ENCODE measurements at regions not wholly inside any gene's neighbourhood (a gene's known extent, or its start where the extent isn't known, plus 50 kb on each side); places are given as distances from the start of the nearest gene placed in this dataset.

- DNase-seq (no peak), ATAC-seq (no peak), FAIRE-seq (no peak)
- H3K4me3 ChIP-seq: no peak overlapping the region
- 73 to 82% methylated on average over 5 of the region's 5 CpGs for WGBS, 2 donors
- intact Hi-C loops (cut with DNase I): no loop called here
- no peaks in the 10 kb centered on the region for H3K36me3 ChIP-seq
- H3K27ac ChIP-seq: no peak overlapping the region
- no peak for TF ChIP-seq CTCF (IDR thresholded peaks at IDR 0.05)
- peaks cover 0 to 3% (median 0%) of the 10 kb centered on the region in 4 donors for H3K27me3 ChIP-seq
- no peaks in the 10 kb centered on the region for H3K9me3 ChIP-seq
- H3K4me1 ChIP-seq: no peaks in the 10 kb centered on the region
These were observed 250.3 kb upstream of the SOX2 start for GRCh38 chr3:181461381-181461780.

GRCh38 chr3:181459516-181459915, 252.2 kb upstream of the SOX2 start:
- H3K27me3 ChIP-seq: peaks cover 0 to 3% (median 0%) of the 10 kb centered on the region in 4 donors
- WGBS, 2 donors: 83 to 85% methylated on average over 2 of the region's 2 CpGs
- H3K4me3 ChIP-seq: no peak overlapping the region
- intact Hi-C loops (cut with DNase I): no loop called here
- TF ChIP-seq CTCF (IDR thresholded peaks at IDR 0.05): no peak
- H3K27ac ChIP-seq: no peak overlapping the region
- H3K9me3 ChIP-seq: no peaks in the 10 kb centered on the region
- DNase-seq: no peak
- FAIRE-seq: no peak
- H3K36me3 ChIP-seq: no peaks in the 10 kb centered on the region
- no peak for ATAC-seq
- no peaks in the 10 kb centered on the region for H3K4me1 ChIP-seq

GRCh38 chr3:181458857-181459256, 252.9 kb upstream of the SOX2 start:
- no peak for DNase-seq
- H3K36me3 ChIP-seq: no peaks in the 10 kb centered on the region
- TF ChIP-seq CTCF (IDR thresholded peaks at IDR 0.05): no peak

GRCh38 chr3:181457756-181458155, 254.0 kb upstream of the SOX2 start:
- intact Hi-C loops (cut with DNase I): no loop called here
- TF ChIP-seq CTCF (IDR thresholded peaks at IDR 0.05): no peak
- Histone ChIP-seq H3K9me3 (no peaks in the 10 kb centered on the region), H3K4me3 (no peak overlapping the region), H3K27ac (no peak overlapping the region), H3K27me3 (peaks cover 0 to 3% (median 0%) of the 10 kb centered on the region in 4 donors), H3K36me3 (no peaks in the 10 kb centered on the region), H3K4me1 (no peaks in the 10 kb centered on the region)
- FAIRE-seq (no peak), ATAC-seq (no peak), DNase-seq (no peak)
- WGBS, 2 donors: 56 to 78% methylated on average over 4 of the region's 4 CpGs

More at GRCh38 chr3:181458857-181459256, 252.9 kb upstream of the SOX2 start:
- peaks cover 0 to 3% (median 0%) of the 10 kb centered on the region in 4 donors for H3K27me3 ChIP-seq
- H3K9me3 ChIP-seq: no peaks in the 10 kb centered on the region
- no peak overlapping the region for H3K4me3 ChIP-seq
- FAIRE-seq (no peak), ATAC-seq (no peak)
- no peak overlapping the region for H3K27ac ChIP-seq
- H3K4me1 ChIP-seq: no peaks in the 10 kb centered on the region
- intact Hi-C loops (cut with DNase I): no loop called here

GRCh38 chr3:181457190-181457589, 254.5 kb upstream of the SOX2 start:
- no peaks in the 10 kb centered on the region for H3K9me3 ChIP-seq
- H3K36me3 ChIP-seq: no peaks in the 10 kb centered on the region
- peaks cover 0 to 3% (median 0%) of the 10 kb centered on the region in 4 donors for H3K27me3 ChIP-seq
- no peak overlapping the region for H3K4me3 ChIP-seq
- ATAC-seq: no peak
- WGBS, 2 donors: 79 to 81% methylated on average over 9 of the region's 9 CpGs
- no peak for FAIRE-seq
- intact Hi-C loops (cut with DNase I): no loop called here
- H3K4me1 ChIP-seq: no peaks in the 10 kb centered on the region
- H3K27ac ChIP-seq: no peak overlapping the region
- no peak for TF ChIP-seq CTCF (IDR thresholded peaks at IDR 0.05)
- no peak for DNase-seq
